ENCODE measurements at regions not wholly inside any gene's neighbourhood (a gene's known extent, or its start where the extent isn't known, plus 50 kb on each side); places are given as distances from the start of the nearest gene placed in this dataset.

GRCh38 chr5:8028243-8028642, 159.3 kb downstream of the MTRR start:
- no peaks in the 10 kb centered on the region for H3K36me3 ChIP-seq (ENCODE audit: control insufficient read depth in 4 of 4, insufficient read depth in 4 of 4, low read length in 4 of 4)
- TF ChIP-seq CTCF (IDR thresholded peaks at IDR 0.05; ENCODE audit: control extremely low read depth, extremely low read depth): no peak
- no peak for DNase-seq
- ATAC-seq (ENCODE audit: insufficient read depth, low FRiP score): no peak
- no peak overlapping the region for H3K4me3 ChIP-seq
- no peak overlapping the region for H3K27ac ChIP-seq (ENCODE audit: low read depth in 1 of 2, low read length in 1 of 2)
- WGBS, 2 donors: 43 to 64% methylated on average over 2 of the region's 2 CpGs
- no peaks in the 10 kb centered on the region for H3K9me3 ChIP-seq (ENCODE audit: control insufficient read depth in 4 of 4, insufficient read depth in 3 of 4, low read length in 3 of 4)
- no peaks in the 10 kb centered on the region for H3K4me1 ChIP-seq (ENCODE audit: control insufficient read depth in 5 of 5, insufficient read depth in 5 of 5, low read length in 5 of 5)
- H3K27me3 ChIP-seq (ENCODE audit: control insufficient read depth in 3 of 3, insufficient read depth in 3 of 3, low read length in 2 of 3): no peaks in the 10 kb centered on the region
- H3K9ac ChIP-seq (ENCODE audit: insufficient read depth in 1 of 2, low read length in 2 of 2): no peak overlapping the region

DNA sequence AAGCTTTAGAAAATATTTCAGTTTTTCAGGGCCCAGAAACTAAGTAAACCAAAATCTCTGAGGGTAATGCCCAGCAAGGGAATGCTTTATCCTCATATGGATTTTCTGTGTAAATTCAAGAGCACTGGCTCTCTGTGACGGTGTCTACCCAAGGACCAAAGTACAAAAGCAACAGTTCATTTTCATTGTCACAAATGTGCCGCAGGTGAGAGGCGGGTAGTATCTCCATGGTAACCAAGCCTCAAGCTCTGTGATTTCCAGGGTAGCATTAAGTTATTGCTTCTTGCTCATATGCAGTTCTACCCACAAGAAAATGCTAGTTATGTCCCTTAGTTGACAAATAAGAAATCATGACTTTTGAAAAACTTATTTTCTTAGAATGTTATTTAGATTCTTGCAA, 164.3 kb downstream of the MTRR start:
- Histone ChIP-seq H3K4me3 (no peak overlapping the region), H3K27me3 (ENCODE audit: control insufficient read depth in 3 of 3, insufficient read depth in 3 of 3, low read length in 2 of 3) (no peaks in the 10 kb centered on the region), H3K9me3 (ENCODE audit: control insufficient read depth in 4 of 4, insufficient read depth in 3 of 4, low read length in 3 of 4) (peaks cover 0 to 1% (median 0%) of the 10 kb centered on the region in 4 donors), H3K36me3 (ENCODE audit: control insufficient read depth in 4 of 4, insufficient read depth in 4 of 4, low read length in 4 of 4) (no peaks in the 10 kb centered on the region), H3K9ac (ENCODE audit: insufficient read depth in 1 of 2, low read length in 2 of 2) (no peak overlapping the region), H3K27ac (ENCODE audit: low read depth in 1 of 2, low read length in 1 of 2) (no peak overlapping the region), H3K4me1 (ENCODE audit: control insufficient read depth in 5 of 5, insufficient read depth in 5 of 5, low read length in 5 of 5) (no peaks in the 10 kb centered on the region)
- DNase-seq: no peak
- WGBS, 2 donors: 78 to 89% methylated on average over 3 of the region's 3 CpGs
- TF ChIP-seq CTCF (IDR thresholded peaks at IDR 0.05; ENCODE audit: control extremely low read depth, extremely low read depth): no peak
- ATAC-seq (ENCODE audit: insufficient read depth, low FRiP score): no peak

DNA sequence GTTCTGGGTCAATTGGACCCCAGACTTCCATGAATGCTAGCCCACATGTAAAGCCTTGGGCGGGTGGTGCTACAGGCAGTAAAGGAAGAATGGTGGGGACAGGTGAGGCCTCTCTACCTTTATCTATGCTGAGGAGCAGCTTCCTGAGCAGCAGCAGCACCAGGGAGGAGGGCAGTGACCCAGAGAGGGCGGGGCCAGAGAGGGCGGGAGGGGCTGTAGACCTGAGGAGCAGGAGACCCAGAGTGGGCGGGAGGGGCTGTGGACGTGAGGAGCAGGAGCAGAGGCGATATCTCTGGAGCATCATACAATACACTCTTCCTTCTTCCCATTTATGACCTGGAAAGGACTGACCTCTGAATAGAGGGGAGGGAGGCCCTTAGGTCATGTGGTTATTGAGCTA, 165.9 kb downstream of the MTRR start:
- no peaks in the 10 kb centered on the region for H3K4me1 ChIP-seq (ENCODE audit: control insufficient read depth in 5 of 5, insufficient read depth in 5 of 5, low read length in 5 of 5)
- H3K4me3 ChIP-seq: no peak overlapping the region
- H3K9ac ChIP-seq (ENCODE audit: insufficient read depth in 1 of 2, low read length in 2 of 2): no peak overlapping the region
- no peaks in the 10 kb centered on the region for H3K27me3 ChIP-seq (ENCODE audit: control insufficient read depth in 3 of 3, insufficient read depth in 3 of 3, low read length in 2 of 3)
- H3K9me3 ChIP-seq (ENCODE audit: control insufficient read depth in 4 of 4, insufficient read depth in 3 of 4, low read length in 3 of 4): peaks cover 0 to 1% (median 0%) of the 10 kb centered on the region in 4 donors
- 78 to 80% methylated on average over 6 of the region's 6 CpGs for WGBS, 2 donors
- TF ChIP-seq CTCF (IDR thresholded peaks at IDR 0.05; ENCODE audit: control extremely low read depth, extremely low read depth): no peak
- ATAC-seq (ENCODE audit: insufficient read depth, low FRiP score) (no peak), DNase-seq (no peak)
- H3K36me3 ChIP-seq (ENCODE audit: control insufficient read depth in 4 of 4, insufficient read depth in 4 of 4, low read length in 4 of 4): no peaks in the 10 kb centered on the region
- H3K27ac ChIP-seq (ENCODE audit: low read depth in 1 of 2, low read length in 1 of 2): no peak overlapping the region

- H3K36me3 ChIP-seq (ENCODE audit: control insufficient read depth in 4 of 4, insufficient read depth in 4 of 4, low read length in 4 of 4): no peaks in the 10 kb centered on the region
- no peak overlapping the region for H3K9ac ChIP-seq (ENCODE audit: insufficient read depth in 1 of 2, low read length in 2 of 2)
- H3K27ac ChIP-seq (ENCODE audit: low read depth in 1 of 2, low read length in 1 of 2): no peak overlapping the region
- no peaks in the 10 kb centered on the region for H3K9me3 ChIP-seq (ENCODE audit: control insufficient read depth in 4 of 4, insufficient read depth in 3 of 4, low read length in 3 of 4)
- ATAC-seq (ENCODE audit: insufficient read depth, low FRiP score) (no peak), DNase-seq (no peak)
- 83 to 86% methylated on average over 1 of the region's 1 CpG for WGBS, 2 donors
- no peaks in the 10 kb centered on the region for H3K4me1 ChIP-seq (ENCODE audit: control insufficient read depth in 5 of 5, insufficient read depth in 5 of 5, low read length in 5 of 5)
- no peaks in the 10 kb centered on the region for H3K27me3 ChIP-seq (ENCODE audit: control insufficient read depth in 3 of 3, insufficient read depth in 3 of 3, low read length in 2 of 3)
- no peak for TF ChIP-seq CTCF (IDR thresholded peaks at IDR 0.05; ENCODE audit: control extremely low read depth, extremely low read depth)
- H3K4me3 ChIP-seq: no peak overlapping the region
Observed at GRCh38 chr5:8048920-8049319, 180.0 kb downstream of the MTRR start.

Measured in lung (tissue), 11 donors.